SK-N-SH (cell line): ENCODE measurements at regions not wholly inside any gene's neighbourhood (a gene's known extent, or its start where the extent isn't known, plus 50 kb on each side); places are given as distances from the start of the nearest gene placed in this dataset.

Experiments
- CTCF ChIA-PET: fragments of 300-600, 350-600 bp; formaldehyde crosslinking; extraction: SDS; loops from one replicate; lab custom pipeline; 2021; lab: Yijun Ruan, JAX
- POLR2A ChIA-PET: fragments of 350-600 bp; sonication (Branson Sonifier 250); formaldehyde crosslinking; extraction: SDS; loops from one replicate; lab custom pipeline; 2020; ENCODE audit warnings: antibody characterized with exemption, inconsistent platforms; lab: Yijun Ruan, JAX
- DNase-seq: peaks from one replicate; pipeline ENCODE4 v3.0.0; 2012
- H2AFZ ChIP-seq: fragments of 200-600 bp; sonication (generic); 2 replicates; pipeline ENCODE4 v1.8.1; 2016; ENCODE audit warnings: antibody characterized with exemption, mild to moderate bottlenecking, low read depth
- H3F3A ChIP-seq: fragments of 200-600 bp; sonication (generic); replicated peaks from 2 replicates; pipeline ENCODE3; 2016; ENCODE audit warnings: antibody characterized with exemption, mild to moderate bottlenecking; ENCODE audit not compliant: insufficient read depth
- H3K27ac ChIP-seq, 2 experiments: fragments of 200-500 bp in 1 of 2; fragments of 200-600 bp in 1 of 2; sonication (Bioruptor generic) in 1 of 2; sonication (generic), shearing (Covaris generic) in 1 of 2; 2 replicates each; pipeline versions ENCODE4 v1.5.1 to v1.6.1; 2014 to 2016; ENCODE audit warnings: low read depth in 2 of 2, inconsistent platforms in 1 of 2, low read length in 1 of 2, mild to moderate bottlenecking in 1 of 2, mixed read lengths in 1 of 2
- H3K27me3 ChIP-seq: fragments of 200-600 bp; sonication (generic), shearing (Covaris generic); 2 replicates; pipeline ENCODE4 v1.6.1; 2016; ENCODE audit warnings: mixed run types; ENCODE audit not compliant: insufficient read depth
- H3K36me3 ChIP-seq, 2 experiments: fragments of 200-500 bp in 1 of 2; fragments of 200-600 bp in 1 of 2; sonication (Bioruptor generic) in 1 of 2; sonication (generic) in 1 of 2; replicated peaks in 1 of 2; 2 replicates each; pipeline versions ENCODE3 to v1.5.1; 2014 to 2016; ENCODE audit warnings: low read length in 1 of 2, mild to moderate bottlenecking in 1 of 2; ENCODE audit not compliant: insufficient read depth in 2 of 2, control insufficient read depth in 1 of 2
- H3K4me1 ChIP-seq, 2 experiments: fragments of 200-500 bp in 1 of 2; fragments of 200-600 bp in 1 of 2; sonication (Bioruptor generic) in 1 of 2; sonication (generic), shearing (Covaris generic) in 1 of 2; 2 replicates each; pipeline versions ENCODE4 v1.5.1 to v1.6.1; 2014 to 2016; ENCODE audit warnings: low read depth in 1 of 2, low read length in 1 of 2, mixed run types in 1 of 2; ENCODE audit not compliant: insufficient read depth in 2 of 2, control insufficient read depth in 1 of 2
- H3K4me2 ChIP-seq: fragments of 200-600 bp; sonication (generic), shearing (Covaris generic); 2 replicates; pipeline ENCODE4 v1.6.1; 2017; ENCODE audit warnings: mixed run types
- H3K4me3 ChIP-seq, 2 experiments: fragments of 200-500 bp in 1 of 2; fragments of 200-600 bp in 1 of 2; sonication (Bioruptor generic) in 1 of 2; sonication (generic), shearing (Covaris generic) in 1 of 2; 2 replicates each; pipeline versions ENCODE4 v1.5.1 to v1.8.1; 2014 to 2016; ENCODE audit warnings: low read depth in 2 of 2, inconsistent platforms in 1 of 2, low read length in 1 of 2, mild to moderate bottlenecking in 1 of 2, mixed read lengths in 1 of 2, moderate library complexity in 1 of 2
- H3K79me2 ChIP-seq: fragments of 200-600 bp; sonication (generic); 2 replicates; pipeline ENCODE4 v1.8.1; 2017; ENCODE audit warnings: mild to moderate bottlenecking; ENCODE audit not compliant: insufficient read depth
- H3K9ac ChIP-seq: fragments of 200-600 bp; sonication (generic); 2 replicates; pipeline ENCODE4 v1.6.1; 2017; ENCODE audit warnings: mixed run types
- H3K9me2 ChIP-seq: fragments of 200-600 bp; sonication (generic); 2 replicates; pipeline ENCODE4 v1.6.1; 2017; ENCODE audit warnings: mixed run types
- H3K9me3 ChIP-seq: fragments of 200-600 bp; sonication (generic); 2 replicates; pipeline ENCODE4 v1.6.1; 2017; ENCODE audit warnings: mixed run types, mild to moderate bottlenecking, moderate library complexity
- H4K20me1 ChIP-seq: fragments of 200-600 bp; sonication (generic); 2 replicates; pipeline ENCODE4 v1.6.1; 2017; ENCODE audit warnings: mild to moderate bottlenecking, mixed run types; ENCODE audit not compliant: insufficient read depth
- CHD2 ChIP-seq: fragments of 150-350 bp; IDR thresholded peaks from 2 replicates; pipeline ENCODE4 v1.6.1; 2018; ENCODE audit warnings: low read length; ENCODE audit not compliant: partially characterized antibody
- EP300 ChIP-seq, 2 experiments: IDR thresholded peaks; 2 replicates each; pipeline versions ENCODE4 v1.4.0 to v1.6.1; 2012; ENCODE audit warnings: borderline replicate concordance in 1 of 2, low read depth in 1 of 2, low read length in 1 of 2
- FOXM1 ChIP-seq: IDR thresholded peaks from 2 replicates; pipeline ENCODE4 v1.4.0; 2012; ENCODE audit warnings: low read depth, mild to moderate bottlenecking
- GATA2 ChIP-seq: sonication (generic); formaldehyde crosslinking; IDR thresholded peaks from 2 replicates; pipeline ENCODE4 v1.5.0; 2020; ENCODE audit warnings: mild to moderate bottlenecking, missing genetic modification reagents
- RAD21 ChIP-seq: IDR thresholded peaks from 2 replicates; pipeline ENCODE4 v1.6.1; 2012; ENCODE audit warnings: mild to moderate bottlenecking, low read length
- RXRA ChIP-seq: IDR thresholded peaks from 2 replicates; pipeline ENCODE4 v1.4.0; 2012; ENCODE audit warnings: low read depth, mild to moderate bottlenecking, borderline replicate concordance
- SIN3A ChIP-seq: IDR thresholded peaks from 2 replicates; pipeline ENCODE4 v1.6.1; 2012; ENCODE audit warnings: low read depth, mild to moderate bottlenecking, low read length, moderate library complexity, borderline replicate concordance
- SMC3 ChIP-seq: IDR thresholded peaks from 2 replicates; pipeline ENCODE4 v1.6.1; 2012; ENCODE audit warnings: low read depth, low read length, improper control_type of control experiment
- YY1 ChIP-seq: IDR thresholded peaks from 2 replicates; pipeline ENCODE4 v1.4.0; 2012; ENCODE audit warnings: low read depth, mild to moderate bottlenecking
- WGBS: methylation state at CpG from one replicate; pipeline ENCODE4 v1.1.6; 2017; ENCODE audit warnings: low lambda C conversion rate; 5-methylcytosine and 5-hydroxymethylcytosine counted together
- TF ChIP-seq, protein P1 (sequence below): IDR thresholded peaks from 2 replicates; pipeline ENCODE4; 2012
- TF ChIP-seq, protein P2 (sequence below): fragments of 200-600 bp; sonication (generic); IDR thresholded peaks from 2 replicates; pipeline ENCODE4 v1.6.1; 2017; ENCODE audit warnings: antibody characterized with exemption, mild to moderate bottlenecking, moderate library complexity

DNA sequence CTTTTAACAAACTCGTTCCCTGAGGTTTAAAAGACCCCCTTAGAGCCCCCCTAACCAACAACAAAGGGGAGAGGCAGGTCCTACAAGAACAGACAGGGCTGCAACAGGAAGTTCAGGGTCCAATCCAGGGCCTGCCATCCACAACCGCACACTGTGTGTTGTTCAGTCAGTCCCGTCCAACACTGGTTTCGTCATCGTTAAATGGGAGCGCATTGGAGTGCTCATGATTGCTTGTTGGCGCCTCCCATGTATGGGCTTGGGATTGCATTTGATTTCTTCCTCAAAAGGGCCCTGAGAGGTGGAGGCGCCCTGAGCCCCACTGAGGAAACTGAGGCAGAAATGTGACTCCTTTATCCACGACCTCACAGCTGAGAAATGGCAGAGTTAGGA is 174.1 kb downstream of the MN1 start:
- Histone ChIP-seq H3F3A (no peaks in the 10 kb centered on the region), H3K9me3 (no peaks in the 10 kb centered on the region), H3K4me3 (no peak overlapping the region), H3K9ac (no peak overlapping the region), H3K27ac (no peak overlapping the region), H3K36me3 (no peaks in the 10 kb centered on the region), H3K4me1 (no peaks in the 10 kb centered on the region; a peak in 1 of 4 replicates), H3K27me3 (no peaks in the 10 kb centered on the region), H4K20me1 (no peaks in the 10 kb centered on the region), H3K4me2 (no peak overlapping the region), H2AFZ (no peak overlapping the region), H3K9me2 (no peaks in the 10 kb centered on the region), H3K79me2 (no peaks in the 10 kb centered on the region)
- ChIA-PET POLR2A (no interaction called here), CTCF (interaction anchor here (1.0 kb wide), 1 partner anchor 238 kb away, joined by 3 read pairs; no protein-coding TSS in a partner anchor)
- TF ChIP-seq, protein P1, sequence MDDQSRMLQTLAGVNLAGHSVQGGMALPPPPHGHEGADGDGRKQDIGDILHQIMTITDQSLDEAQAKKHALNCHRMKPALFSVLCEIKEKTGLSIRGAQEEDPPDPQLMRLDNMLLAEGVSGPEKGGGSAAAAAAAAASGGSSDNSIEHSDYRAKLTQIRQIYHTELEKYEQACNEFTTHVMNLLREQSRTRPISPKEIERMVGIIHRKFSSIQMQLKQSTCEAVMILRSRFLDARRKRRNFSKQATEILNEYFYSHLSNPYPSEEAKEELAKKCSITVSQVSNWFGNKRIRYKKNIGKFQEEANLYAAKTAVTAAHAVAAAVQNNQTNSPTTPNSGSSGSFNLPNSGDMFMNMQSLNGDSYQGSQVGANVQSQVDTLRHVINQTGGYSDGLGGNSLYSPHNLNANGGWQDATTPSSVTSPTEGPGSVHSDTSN = no peak
- TF ChIP-seq RAD21 = 0 out of 2 replicates have a peak, but pooled peaks have one; percentile 10
- TF ChIP-seq RXRA = no peak
- TF ChIP-seq SIN3A = no peak
- TF ChIP-seq, protein P2, sequence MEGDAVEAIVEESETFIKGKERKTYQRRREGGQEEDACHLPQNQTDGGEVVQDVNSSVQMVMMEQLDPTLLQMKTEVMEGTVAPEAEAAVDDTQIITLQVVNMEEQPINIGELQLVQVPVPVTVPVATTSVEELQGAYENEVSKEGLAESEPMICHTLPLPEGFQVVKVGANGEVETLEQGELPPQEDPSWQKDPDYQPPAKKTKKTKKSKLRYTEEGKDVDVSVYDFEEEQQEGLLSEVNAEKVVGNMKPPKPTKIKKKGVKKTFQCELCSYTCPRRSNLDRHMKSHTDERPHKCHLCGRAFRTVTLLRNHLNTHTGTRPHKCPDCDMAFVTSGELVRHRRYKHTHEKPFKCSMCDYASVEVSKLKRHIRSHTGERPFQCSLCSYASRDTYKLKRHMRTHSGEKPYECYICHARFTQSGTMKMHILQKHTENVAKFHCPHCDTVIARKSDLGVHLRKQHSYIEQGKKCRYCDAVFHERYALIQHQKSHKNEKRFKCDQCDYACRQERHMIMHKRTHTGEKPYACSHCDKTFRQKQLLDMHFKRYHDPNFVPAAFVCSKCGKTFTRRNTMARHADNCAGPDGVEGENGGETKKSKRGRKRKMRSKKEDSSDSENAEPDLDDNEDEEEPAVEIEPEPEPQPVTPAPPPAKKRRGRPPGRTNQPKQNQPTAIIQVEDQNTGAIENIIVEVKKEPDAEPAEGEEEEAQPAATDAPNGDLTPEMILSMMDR = peak; percentile 17; the same call in 1 of the 2 replicates
- TF ChIP-seq FOXM1 = no peak
- TF ChIP-seq YY1 = no peak
- no peak for DNase-seq
- WGBS = 87% methylated on average over 8 of the region's 9 CpGs

DNA sequence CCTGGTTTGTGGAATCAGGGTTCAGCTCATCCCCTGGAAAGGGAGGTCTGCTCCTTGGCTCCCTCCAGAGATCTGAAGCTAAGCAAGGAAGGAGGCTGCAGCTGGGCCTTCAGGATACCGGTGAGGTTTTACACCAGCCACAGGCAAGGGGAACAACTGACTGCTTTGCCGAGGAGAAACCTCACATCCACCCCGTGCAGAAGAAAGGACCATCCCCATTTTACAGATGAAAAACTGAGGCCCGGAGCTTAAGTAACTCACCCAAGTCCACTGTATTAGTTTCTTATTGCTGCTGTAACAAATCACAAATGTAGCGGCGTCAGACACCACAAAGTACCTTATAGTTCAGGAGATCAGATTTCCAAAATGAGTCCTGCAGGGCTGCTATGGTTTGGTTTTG is 173.7 kb downstream of the MN1 start:
- peaks cover 0 to 3% of the 10 kb centered on the region in 2 experiments; a peak in 1 of 4 replicates for H3K4me1 ChIP-seq
- WGBS = 63% methylated on average over 6 of the region's 6 CpGs
- no peak overlapping the region for H2AFZ ChIP-seq
- TF ChIP-seq CHD2 = no peak
- no peak for TF ChIP-seq EP300 (IDR thresholded peaks at IDR 0.05; ENCODE audit: borderline replicate concordance in 1 of 2, low read depth in 1 of 2, low read length in 1 of 2)
- no peak for TF ChIP-seq SMC3
- TF ChIP-seq GATA2 (CRISPR knock-in tag) = no peak
- TF ChIP-seq, all 33 proteins: peak for 0
- H3K9me3 ChIP-seq = no peaks in the 10 kb centered on the region
- H3K36me3 ChIP-seq = no peaks in the 10 kb centered on the region
- ChIA-PET CTCF (interaction anchor here (1.0 kb wide), 1 partner anchor 238 kb away, joined by 3 read pairs; no protein-coding TSS in a partner anchor), POLR2A (no interaction called here)
- no peaks in the 10 kb centered on the region for H4K20me1 ChIP-seq
- no peak overlapping the region for H3K27ac ChIP-seq
- H3K9ac ChIP-seq = no peak overlapping the region
- no peaks in the 10 kb centered on the region for H3K79me2 ChIP-seq
- H3K4me2 ChIP-seq = no peak overlapping the region
- no peak for DNase-seq
- H3F3A ChIP-seq = no peaks in the 10 kb centered on the region
- no peaks in the 10 kb centered on the region for H3K27me3 ChIP-seq
- no peaks in the 10 kb centered on the region for H3K9me2 ChIP-seq
- no peak overlapping the region for H3K4me3 ChIP-seq
